HG02981 (cell line): ENCODE measurements at regions not wholly inside any gene's neighbourhood (a gene's known extent, or its start where the extent isn't known, plus 50 kb on each side); places are given as distances from the start of the nearest gene placed in this dataset.

Experiments used
- ATAC-seq: cut with Tn5 transposase; IDR thresholded peaks from one replicate; pipeline ENCODE4 v1.9.1; 2021; ENCODE audit warnings: mild to moderate bottlenecking, moderate library complexity; ENCODE audit not compliant: unreplicated experiment

DNA sequence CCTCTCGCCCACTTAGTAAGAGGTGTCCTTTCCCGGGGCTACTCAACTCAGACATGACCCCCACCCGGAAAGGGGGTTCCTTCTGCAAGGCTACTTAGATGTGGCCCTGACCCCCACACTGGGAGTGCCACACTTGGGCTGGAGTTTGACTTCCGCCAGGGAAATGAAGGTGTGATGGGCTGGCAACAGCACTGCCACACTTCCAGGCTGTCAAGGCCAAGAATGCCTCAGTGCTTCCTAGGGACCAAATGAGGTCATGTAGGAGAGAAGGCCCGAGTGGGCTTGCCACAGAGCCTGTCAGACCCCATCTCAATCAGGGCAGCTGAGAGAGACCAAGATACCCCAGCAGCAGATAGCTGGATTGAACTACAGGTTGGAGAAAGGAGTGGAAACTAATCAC lies 55.5 kb downstream of the DRD1 start:
- ATAC-seq: no peak

DNA sequence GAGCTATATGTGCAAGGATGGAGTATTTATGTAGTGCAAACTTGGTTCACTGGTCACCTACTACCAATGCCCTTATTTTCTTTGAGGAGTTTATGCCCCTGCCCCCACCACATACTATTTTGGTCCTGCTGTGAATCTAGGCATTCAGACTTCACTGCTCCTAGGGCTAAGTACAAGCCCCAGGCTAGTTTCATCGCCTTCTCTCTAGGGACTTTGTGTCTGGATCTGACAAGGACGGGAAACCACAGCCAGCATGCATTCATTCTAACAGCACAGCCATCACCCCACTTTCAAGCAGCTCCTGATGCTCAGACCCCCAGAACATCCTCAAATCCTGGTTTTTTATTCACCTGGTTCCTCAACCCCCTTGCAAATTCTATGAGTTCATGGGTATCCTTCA lies 56.8 kb downstream of the DRD1 start:
- no peak for ATAC-seq

DNA sequence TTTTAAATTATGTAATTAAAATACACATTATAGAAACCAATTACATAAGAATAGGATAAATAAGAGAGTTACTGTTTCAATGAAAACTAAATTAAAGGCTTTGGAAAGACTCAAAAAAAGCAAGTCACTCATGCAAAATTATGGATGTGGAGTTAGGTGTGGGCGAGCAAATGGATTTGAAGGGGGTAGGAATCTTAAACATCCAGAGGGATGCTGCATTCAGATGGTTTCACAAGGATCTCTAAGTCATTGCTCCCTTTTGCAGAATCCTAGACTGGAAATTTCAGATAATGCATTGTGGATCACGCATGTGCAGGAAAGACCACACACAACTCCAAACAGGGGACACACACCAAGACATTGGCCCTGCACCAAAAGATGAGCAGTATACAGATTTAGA lies 57.5 kb downstream of the DRD1 start:
- ATAC-seq: no peak

DNA sequence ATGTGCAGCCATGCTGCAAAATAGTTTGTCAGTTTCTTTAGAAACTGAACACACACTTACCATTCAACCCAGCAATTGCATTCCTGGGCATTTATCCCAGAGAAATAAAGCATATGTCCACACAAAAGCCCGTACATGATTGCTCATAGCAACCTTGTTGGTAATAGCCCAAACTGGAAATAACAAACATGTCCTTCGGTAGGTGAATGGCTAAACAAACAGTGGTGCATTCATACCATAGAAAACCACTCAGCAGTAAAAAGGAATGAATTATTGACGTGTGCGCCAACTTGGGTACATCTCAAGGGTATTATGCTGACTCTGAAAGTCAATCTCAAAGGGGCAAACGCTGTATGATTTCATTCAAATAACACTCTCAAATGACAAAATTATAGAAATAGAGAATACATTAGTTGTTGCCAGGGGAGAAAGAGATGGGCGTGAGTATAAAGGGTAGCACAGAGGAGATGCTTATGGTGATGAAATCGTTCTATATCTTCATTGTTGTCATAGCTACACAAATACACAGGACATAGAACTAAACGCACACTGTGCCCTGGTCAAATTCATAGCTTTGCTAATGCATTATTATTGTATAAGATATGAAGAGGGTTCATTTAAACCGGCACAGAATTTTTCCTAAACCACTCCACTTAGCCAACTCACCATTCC lies 58.2 kb downstream of the DRD1 start:
- ATAC-seq: no peak

DNA sequence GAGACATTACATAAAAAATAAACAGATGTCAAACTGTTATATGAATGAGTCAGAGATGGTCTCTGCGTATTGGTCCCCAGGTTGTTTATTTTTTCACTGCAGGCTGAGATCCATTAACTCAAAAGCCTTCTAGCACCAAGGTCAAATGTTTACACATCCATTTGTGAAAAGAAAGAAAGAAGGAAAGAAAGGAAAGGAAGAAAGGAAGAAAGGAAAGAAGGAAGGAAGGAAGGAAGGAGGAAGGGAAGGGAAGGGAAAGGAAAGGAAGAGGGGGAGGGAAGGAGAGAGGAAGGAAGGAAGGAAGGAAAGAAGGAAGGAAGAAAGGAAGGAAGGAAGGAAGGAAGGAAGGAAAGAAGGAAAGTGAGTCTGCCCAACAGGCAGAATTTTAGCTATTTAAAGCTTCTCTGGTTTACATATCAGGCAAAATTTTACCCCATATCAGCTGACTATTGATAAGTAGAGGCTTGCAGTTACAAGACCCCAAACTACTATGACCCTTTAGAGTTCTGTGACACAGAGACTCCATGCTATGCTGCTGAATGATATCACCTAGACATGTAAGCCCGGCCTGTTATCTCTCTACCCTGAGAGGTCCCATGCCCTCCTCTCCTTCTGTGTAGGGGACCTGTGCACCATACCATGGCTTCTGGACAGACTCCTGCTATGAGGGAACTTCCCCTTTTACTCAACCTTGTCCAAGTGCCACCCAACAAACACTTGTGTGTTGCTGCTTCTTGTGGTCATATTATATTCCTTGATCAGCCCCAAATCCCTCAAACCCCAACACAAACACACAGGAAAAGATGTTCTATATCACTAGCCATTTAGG lies 59.0 kb downstream of the DRD1 start:
- ATAC-seq: no peak

DNA sequence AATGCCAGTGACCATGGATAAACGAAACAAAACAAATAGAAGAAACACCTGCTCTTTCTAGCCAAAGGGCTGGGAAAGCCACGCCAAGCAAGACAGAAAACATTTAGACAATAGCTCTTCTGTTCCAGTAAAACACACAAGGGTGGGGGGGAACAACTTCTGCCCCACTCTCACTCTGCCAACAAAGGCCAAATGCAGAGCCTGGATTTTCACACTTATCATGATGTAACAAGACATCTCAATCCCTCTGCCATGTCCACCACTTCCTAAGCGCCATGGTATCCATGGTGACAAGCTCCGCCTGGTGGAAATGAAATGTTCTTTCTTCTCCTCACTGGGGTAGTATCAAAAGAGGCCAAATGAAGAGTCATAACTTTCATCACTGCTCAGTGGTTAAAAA lies 60.6 kb downstream of the DRD1 start:
- no peak for ATAC-seq

DNA sequence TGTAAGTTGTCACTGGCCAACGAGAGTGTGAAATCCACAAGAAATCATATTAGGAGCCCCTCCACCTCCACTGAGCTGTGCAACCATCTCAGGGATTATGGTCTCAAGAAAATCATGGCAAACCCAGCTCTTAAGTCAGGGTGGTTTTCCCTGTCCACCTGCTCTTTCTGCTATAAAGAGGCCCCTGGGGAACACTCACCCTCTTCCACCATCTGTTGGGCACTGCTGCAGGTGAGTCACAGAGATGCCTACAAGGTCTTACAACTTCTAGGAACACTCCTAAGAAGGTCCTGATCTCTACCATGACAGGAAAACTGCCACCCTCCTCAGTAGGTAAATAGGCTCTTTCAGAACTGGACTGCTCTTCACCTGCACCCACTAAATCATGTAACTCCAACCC lies 61.8 kb downstream of the DRD1 start:
- ATAC-seq: no peak

DNA sequence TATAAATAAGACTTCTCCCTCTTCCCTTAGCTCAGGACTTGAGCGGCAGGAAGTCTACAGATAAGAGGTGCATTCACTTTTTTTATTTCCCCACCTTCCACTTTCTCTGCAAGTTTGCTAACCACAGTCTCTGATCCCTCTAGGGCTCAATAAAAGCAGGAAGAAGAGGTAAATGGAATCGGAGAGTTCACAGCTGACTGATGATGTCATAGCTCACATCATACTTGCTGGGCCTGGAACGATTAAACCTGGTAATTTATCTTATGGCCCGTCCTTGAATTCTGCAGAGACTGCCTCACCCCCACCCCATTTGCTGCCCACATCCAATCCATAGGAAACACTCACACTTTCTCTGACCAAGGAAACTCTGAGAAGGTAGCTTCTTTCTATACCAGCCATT lies 62.9 kb downstream of the DRD1 start:
- ATAC-seq: no peak

DNA sequence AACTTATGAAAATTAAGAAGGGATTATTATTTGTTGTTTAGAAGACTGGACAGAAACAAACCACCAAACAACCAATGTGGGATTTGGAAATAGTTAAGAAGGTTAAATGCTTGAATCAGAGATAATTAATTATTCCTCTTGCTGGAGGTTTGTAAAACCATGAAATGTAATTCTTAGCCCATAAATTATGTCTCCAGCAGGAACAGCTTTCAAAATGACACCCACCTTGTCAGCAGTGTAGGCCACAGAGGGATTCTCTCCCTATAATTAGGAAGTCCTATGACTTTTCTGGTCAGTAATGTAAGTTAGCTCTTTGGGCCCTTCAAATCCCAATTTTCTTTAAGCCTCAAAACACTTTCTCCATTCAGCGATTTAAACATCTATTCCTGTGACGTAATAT lies 63.3 kb downstream of the DRD1 start:
- ATAC-seq: no peak

DNA sequence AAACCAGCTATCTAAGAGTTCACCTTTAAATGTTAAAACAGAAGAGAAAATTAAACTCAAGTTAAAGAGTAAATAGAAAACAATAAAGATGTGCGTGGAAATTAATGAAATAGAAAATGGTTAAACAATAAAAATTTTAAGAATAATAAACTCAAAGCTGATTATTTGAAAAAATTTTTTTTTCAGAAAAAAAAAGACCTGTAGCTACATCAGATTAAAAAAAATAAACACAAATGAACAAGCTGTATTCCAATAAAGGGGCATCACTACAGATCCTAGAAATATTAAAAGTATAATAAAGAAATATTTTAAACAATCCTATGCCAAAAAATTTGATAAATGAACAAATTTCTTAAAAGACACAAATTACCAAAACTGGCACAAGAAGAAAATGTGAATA lies 64.1 kb downstream of the DRD1 start:
- no peak for ATAC-seq

DNA sequence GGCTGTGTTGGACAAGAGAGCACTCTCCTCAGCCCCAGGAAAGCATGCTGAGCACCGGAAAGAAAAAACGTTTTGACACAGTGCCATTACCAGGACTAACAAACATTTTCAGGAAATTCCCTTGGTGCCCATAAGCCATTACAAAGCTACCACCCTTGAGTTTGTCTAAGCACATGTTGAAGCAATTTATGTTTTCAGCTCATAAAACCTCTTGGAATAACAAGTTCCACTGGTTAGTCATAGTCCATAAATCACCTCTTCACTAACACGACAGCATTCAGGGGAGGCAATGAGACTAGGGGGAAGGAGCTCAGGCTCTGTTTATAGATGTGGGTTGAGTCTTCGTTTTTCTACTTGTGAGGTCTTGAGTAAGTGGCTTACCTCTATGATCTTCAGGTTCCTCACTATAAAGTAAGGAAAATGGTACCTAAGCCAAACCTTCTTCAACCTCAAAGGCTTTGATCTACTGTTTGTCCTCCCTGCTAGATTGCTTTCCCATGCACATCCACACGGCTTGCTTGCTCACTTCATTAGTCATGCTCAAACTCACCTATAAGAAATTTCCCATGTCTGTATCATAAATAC lies 65.4 kb downstream of the DRD1 start:
- ATAC-seq: no peak

DNA sequence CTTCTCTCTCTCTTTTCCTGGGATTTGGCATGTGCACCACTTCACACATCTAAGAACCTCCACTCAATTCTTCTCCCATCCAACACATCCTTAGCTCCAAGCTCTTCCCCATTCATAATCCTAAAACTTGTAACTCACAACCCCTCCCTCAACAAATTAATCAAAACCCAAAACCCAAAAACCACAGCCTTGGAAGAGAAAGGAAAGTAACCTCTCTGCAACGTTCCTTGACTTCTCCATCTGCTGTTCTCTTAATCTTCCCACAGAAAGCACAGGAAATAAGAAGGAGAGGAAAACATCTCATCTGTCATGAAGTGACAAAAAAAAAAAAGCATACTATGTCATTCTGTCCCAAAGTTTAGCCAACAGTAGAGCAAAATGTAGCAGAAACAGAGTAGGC lies 66.2 kb downstream of the DRD1 start:
- no peak for ATAC-seq

DNA sequence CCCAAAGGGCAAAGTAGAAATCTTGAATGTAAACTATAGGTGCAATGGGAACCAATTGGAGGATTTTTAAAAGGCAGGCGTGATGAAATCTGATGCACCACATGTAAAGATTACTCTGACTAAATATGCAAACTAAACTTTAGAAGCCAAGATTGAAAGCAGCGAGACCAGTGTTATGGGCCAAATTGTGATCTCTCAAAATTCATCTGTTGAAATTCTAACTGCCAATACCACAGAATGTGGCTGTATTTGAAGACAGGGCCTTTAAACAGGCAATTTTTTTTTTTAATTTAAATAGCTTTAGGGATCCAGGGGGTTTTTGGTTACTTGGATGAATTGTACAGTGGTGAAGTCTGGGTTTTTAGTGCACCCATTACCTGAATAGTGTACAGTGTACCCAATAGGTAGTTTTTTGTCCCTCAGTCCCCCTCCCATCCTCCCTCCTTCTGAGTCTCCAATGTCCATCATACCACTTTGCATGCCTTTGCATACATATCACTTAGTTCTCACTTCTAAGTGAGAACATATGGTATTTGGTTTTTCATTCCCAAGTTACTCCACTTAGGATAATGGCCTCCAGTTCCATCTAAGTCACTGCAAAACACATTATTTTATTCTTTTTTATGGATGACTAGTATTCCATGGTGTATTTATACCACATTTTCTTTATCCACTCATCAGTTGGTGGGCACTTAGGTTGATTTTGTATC lies 69.7 kb downstream of the DRD1 start:
- no peak for ATAC-seq

DNA sequence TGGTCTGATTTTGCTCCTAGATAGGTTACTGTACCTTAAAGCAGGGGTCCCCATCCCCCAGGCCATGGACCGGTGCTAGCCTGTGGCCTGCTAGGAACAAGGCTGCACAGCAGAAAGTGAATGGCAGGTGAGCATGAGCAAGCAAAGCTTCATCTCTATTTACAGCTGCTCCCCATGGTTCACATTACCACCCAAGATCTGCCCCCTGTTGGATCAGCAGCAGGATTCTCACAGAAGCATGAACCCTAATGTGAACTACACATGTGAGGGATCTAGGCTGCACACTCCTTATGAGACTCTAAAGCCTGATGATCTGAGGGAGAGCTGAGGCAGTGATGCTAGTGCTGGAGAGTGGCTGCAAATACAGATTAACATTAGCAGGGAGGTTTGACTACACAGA lies 78.1 kb downstream of the DRD1 start:
- ATAC-seq: no peak

DNA sequence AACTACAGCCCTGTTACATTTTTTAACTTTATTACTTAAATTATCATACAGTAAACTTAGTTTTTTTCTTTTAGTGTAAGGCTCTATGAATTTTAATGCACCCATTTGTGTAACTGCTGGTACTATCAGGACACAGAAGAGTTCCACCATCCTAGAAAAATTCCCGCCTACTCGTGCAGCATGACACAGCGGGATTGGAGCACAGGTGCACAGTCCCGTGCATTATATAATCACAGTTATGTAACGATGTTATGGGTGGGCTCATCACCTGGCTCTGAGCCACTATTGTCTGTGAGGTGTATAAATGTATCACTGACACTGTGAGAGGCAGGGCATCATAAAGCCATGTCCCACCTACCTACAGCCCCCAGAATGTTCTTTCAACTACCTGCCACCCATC lies 80.7 kb downstream of the DRD1 start:
- ATAC-seq: no peak

DNA sequence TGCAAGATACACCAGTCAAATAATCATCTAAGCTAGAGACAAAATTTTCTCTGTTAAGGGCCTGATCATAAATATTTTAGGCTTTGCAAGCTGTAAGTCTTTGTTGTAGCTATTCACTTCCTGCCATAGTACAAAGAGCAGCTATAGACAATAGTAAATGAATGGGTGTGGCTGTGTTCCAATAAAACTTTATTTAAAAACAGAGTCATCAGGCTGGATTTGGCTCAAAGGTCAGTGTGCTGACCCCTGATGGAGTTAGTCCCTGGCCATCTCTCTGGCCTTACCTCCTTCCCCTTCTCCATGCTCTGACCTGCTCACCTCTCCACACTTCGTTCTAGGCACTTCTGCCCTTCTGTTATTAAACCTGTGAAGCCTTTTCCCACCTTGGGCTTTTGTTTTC lies 86.0 kb downstream of the DRD1 start:
- ATAC-seq: no peak

DNA sequence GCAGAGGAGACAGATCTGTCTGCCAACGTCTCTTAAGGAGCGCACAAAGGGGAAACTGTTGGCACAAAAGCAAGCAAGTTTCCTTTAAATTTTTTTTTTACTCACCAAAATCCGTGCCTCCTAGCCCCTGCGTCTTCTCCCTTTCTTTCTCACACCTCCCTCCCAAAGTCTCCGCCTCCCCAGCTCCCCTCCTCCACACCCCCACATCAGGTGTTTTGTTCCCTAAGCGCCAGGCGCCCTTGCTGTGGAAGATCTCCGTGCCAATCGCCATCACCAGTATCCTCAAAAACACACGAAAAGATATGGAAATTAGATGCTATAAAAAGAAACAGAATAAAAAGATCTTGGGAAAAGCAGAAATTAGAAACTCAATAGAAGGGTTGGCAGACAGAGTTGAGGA lies 87.6 kb downstream of the DRD1 start:
- ATAC-seq: no peak

DNA sequence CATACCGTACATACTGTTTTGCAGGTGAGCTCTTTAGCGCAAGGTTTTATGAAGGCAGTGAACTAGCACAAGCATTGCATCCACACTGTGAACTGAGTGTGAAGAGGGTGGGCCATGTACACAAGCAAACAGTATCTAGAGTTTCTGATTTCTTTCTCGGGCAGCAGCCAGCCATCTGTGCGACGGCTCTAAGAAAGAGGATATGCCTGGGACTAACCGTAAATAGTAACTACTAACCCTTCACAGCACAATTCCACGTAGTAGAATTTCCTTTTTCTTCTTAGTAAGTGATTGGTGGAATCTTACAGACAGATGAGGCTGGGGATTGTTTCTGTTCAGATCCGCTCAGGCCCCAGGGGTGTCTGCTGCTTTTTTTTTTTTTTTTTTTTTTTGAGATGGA lies 89.0 kb downstream of the DRD1 start:
- no peak for ATAC-seq

DNA sequence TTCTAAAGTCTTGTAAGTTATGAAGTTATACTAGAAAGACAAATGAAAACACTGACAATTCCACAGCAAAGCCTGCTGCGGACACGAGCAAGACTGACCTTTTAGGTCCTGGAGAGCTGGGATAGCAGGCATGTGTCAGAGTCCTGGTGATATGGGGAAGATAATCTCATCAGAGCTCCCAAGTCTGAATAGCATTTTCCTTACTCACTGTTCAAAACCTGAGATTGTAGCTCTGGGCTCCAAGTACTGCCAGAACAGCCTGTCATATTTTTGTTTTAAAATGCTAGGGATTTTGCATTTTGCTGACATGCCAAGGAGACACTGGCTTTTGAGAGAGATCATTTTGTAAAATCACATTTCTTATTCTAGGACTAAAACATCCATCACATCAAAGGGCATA lies 90.1 kb downstream of the DRD1 start:
- ATAC-seq: no peak

DNA sequence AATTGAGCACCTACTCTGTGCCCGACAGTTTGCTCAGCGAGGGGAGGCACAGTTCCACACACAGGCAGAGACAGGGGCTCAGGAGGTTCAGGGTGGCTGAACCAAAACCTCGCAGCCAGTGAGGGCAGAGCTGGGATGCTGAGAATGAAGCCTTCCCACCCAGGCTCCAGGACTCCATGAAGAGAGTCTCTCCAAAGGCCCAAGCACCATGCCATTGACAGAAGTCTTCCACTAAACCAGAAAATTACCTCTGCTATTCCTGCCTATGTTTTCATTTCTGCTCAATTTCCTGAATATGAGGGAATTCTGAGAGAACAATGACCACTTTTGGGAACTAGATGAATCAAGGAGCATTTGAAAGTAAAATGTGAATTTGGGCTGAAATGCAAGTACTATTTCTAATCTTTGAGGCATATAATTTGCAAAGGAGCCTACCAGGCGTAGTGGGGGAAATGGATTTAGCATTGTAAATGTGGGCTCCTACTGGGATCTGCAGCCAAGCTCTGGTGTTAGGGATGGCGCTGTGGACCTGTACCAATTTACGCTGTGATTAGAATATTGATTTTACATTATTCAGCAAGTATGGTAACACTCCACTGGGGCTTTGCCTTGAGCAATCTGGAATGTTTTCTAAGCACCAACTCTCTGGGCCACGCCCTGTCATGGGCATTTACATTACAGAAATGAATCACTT lies 91.9 kb downstream of the DRD1 start:
- no peak for ATAC-seq

DNA sequence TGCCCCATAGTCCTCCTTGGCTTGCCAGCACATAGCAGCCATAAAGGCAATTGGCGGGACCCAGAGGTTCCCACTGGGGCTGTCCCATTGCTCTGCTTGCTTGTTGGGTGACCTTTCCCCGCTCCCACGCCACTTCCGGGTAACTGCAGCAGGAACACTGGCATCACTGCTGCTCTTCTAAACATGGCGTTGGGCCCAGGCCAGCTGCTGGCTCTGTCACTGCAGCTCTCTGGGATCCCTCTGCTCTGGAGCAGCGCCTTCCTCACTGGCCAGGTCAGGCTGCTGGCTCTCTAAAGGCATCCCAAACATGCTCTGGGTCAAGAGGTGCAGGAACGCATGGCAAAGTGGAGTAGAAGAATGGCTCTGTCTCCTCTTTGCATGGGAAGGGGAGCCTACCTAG lies 92.9 kb downstream of the DRD1 start:
- no peak for ATAC-seq
